OCI-LY3 (cell line): ENCODE measurements at regions not wholly inside any gene's neighbourhood (a gene's known extent, or its start where the extent isn't known, plus 50 kb on each side); places are given as distances from the start of the nearest gene placed in this dataset.
"Not testable (repeated sequence)": the region's sequence is repeated elsewhere in the genome, so short reads cannot be mapped to it uniquely, and the experiment has no call there.

Experiments
- H2AFZ ChIP-seq: fragments of 200-600, 300-600 bp; shearing (Covaris generic); 2 replicates; pipeline ENCODE4 v1.6.0; 2014; ENCODE audit warnings: antibody characterized with exemption, low read depth, low read length
- H3K27ac ChIP-seq: fragments of 200-600, 300-600 bp; sonication (generic); 2 replicates; pipeline ENCODE4 v1.5.1; 2014; ENCODE audit warnings: mild to moderate bottlenecking, low read length, moderate library complexity, mixed read lengths
- H3K27me3 ChIP-seq: fragments of 200-600, 300-600 bp; sonication (generic); 2 replicates; pipeline ENCODE4 v1.6.1; 2014; ENCODE audit warnings: low read depth, low read length, mixed read lengths
- H3K36me3 ChIP-seq: fragments of 200-600, 300-600 bp; sonication (generic); replicated peaks from 2 replicates; pipeline ENCODE3; 2014; ENCODE audit warnings: low read depth, low read length, mixed read lengths
- H3K4me1 ChIP-seq: fragments of 300-600, 200-600 bp; sonication (generic); 2 replicates; pipeline ENCODE4 v1.6.1; 2014; ENCODE audit warnings: low read length, mixed read lengths
- H3K4me2 ChIP-seq: fragments of 200-600, 300-600 bp; sonication (generic); 2 replicates; pipeline ENCODE4 v1.6.1; 2014; ENCODE audit warnings: low read length, mixed read lengths
- H3K4me3 ChIP-seq: fragments of 300-600, 200-600 bp; sonication (generic); 2 replicates; pipeline ENCODE4 v1.5.1; 2014; ENCODE audit warnings: antibody characterized with exemption, mild to moderate bottlenecking, low read length, moderate library complexity
- H3K79me2 ChIP-seq: fragments of 300-600, 200-600 bp; shearing (Covaris generic); 2 replicates; pipeline ENCODE4 v1.6.1; 2014; ENCODE audit warnings: mild to moderate bottlenecking, low read length, mixed read lengths
- H3K9ac ChIP-seq: fragments of 300-600, 200-600 bp; shearing (Covaris generic); 2 replicates; pipeline ENCODE4 v1.6.0; 2014; ENCODE audit warnings: mild to moderate bottlenecking, low read length, moderate library complexity
- H3K9me3 ChIP-seq: fragments of 200-600, 300-600 bp; shearing (Covaris generic); 2 replicates; pipeline ENCODE4 v1.6.1; 2014; ENCODE audit warnings: low read length, mixed read lengths; ENCODE audit not compliant: insufficient read depth
- H4K20me1 ChIP-seq: fragments of 200-600, 300-600 bp; sonication (generic); 2 replicates; pipeline ENCODE4 v1.6.1; 2016; ENCODE audit warnings: low read length, mixed read lengths; ENCODE audit not compliant: insufficient read depth
- CTCF ChIP-seq: fragments of 200-600, 300-600 bp; sonication (generic); IDR thresholded peaks from 2 replicates; pipeline ENCODE4 v1.5.1; 2014; ENCODE audit warnings: antibody characterized with exemption, low read length, low read depth
- EZH2phosphoT487 ChIP-seq: fragments of 200-600 bp; shearing (Covaris generic); IDR thresholded peaks from 2 replicates; pipeline ENCODE4 v1.6.1; 2018; ENCODE audit warnings: antibody characterized with exemption, mixed run types, low read depth

- Histone ChIP-seq H3K9me3 (no peaks in the 10 kb centered on the region), H3K79me2 (no peaks in the 10 kb centered on the region), H3K36me3 (no peaks in the 10 kb centered on the region), H3K4me2 (no peak overlapping the region), H3K27me3 (no peaks in the 10 kb centered on the region), H3K4me1 (no peaks in the 10 kb centered on the region), H2AFZ (no peak overlapping the region), H4K20me1 (no peaks in the 10 kb centered on the region), H3K4me3 (no peak overlapping the region), H3K27ac (no peak overlapping the region), H3K9ac (no peak overlapping the region)
- TF ChIP-seq EZH2phosphoT487 (no peak), CTCF (no peak)
Measured at GRCh38 chr15:49731187-49732099, 110.6 kb downstream of the DTWD1 start.

GRCh38 chr15:49732109-49732508 is 111.3 kb downstream of the DTWD1 start:
- not testable (repeated sequence) for H3K4me3 ChIP-seq, H3K79me2 ChIP-seq, H3K27me3 ChIP-seq, H3K4me2 ChIP-seq, H3K27ac ChIP-seq, H3K4me1 ChIP-seq, H2AFZ ChIP-seq, H4K20me1 ChIP-seq, H3K9ac ChIP-seq, H3K36me3 ChIP-seq, H3K9me3 ChIP-seq

- H3K4me1 ChIP-seq, H3K79me2 ChIP-seq, H3K27ac ChIP-seq, H3K4me3 ChIP-seq, H3K36me3 ChIP-seq, H2AFZ ChIP-seq, H4K20me1 ChIP-seq, H3K27me3 ChIP-seq, H3K9me3 ChIP-seq, H3K9ac ChIP-seq, H3K4me2 ChIP-seq: not testable (repeated sequence)
Measured at GRCh38 chr15:49734089-49734488, 113.2 kb downstream of the DTWD1 start.

GRCh38 chr15:49734831-49735508 is 114.1 kb downstream of the DTWD1 start:
- no peaks in the 10 kb centered on the region for H3K27me3 ChIP-seq
- no peak overlapping the region for H3K4me3 ChIP-seq
- H3K79me2 ChIP-seq, result no peaks in the 10 kb centered on the region
- no peaks in the 10 kb centered on the region for H3K36me3 ChIP-seq
- no peaks in the 10 kb centered on the region for H4K20me1 ChIP-seq
- TF ChIP-seq EZH2phosphoT487, result no peak
- no peak for TF ChIP-seq CTCF
- H3K9me3 ChIP-seq, result no peaks in the 10 kb centered on the region
- H3K27ac ChIP-seq, result no peak overlapping the region
- H2AFZ ChIP-seq, result no peak overlapping the region
- no peak overlapping the region for H3K4me2 ChIP-seq
- H3K9ac ChIP-seq, result no peak overlapping the region
- H3K4me1 ChIP-seq, result no peaks in the 10 kb centered on the region

GRCh38 chr15:49737127-49737526 is 116.3 kb downstream of the DTWD1 start:
- Histone ChIP-seq H3K4me3 (no peak overlapping the region), H4K20me1 (no peaks in the 10 kb centered on the region), H3K79me2 (no peaks in the 10 kb centered on the region), H3K27ac (no peak overlapping the region), H3K4me1 (no peaks in the 10 kb centered on the region), H3K27me3 (no peaks in the 10 kb centered on the region), H2AFZ (no peak overlapping the region), H3K36me3 (no peaks in the 10 kb centered on the region), H3K4me2 (no peak overlapping the region), H3K9me3 (no peaks in the 10 kb centered on the region), H3K9ac (no peak overlapping the region)
- no peak for TF ChIP-seq CTCF
- TF ChIP-seq EZH2phosphoT487, result no peak
